ENCODE measurements at regions not wholly inside any gene's neighbourhood (a gene's known extent, or its start where the extent isn't known, plus 50 kb on each side); places are given as distances from the start of the nearest gene placed in this dataset.

GRCh38 chr2:234590076-234590475, 93.2 kb upstream of the ARL4C start:
- TF ChIP-seq POLR2A (IDR thresholded peaks at IDR 0.05) (no peak), CTCF (IDR thresholded peaks at IDR 0.05) (no peak)

Data from vagina (tissue), 2 donors.